ENCODE measurements at regions not wholly inside any gene's neighbourhood (a gene's known extent, or its start where the extent isn't known, plus 50 kb on each side); places are given as distances from the start of the nearest gene placed in this dataset.

GRCh38 chr17:77326636-77327035 is 185.9 kb downstream of the SEC14L1 start:
- CTCF ChIA-PET (ENCODE audit: low intra/inter-chr PET ratio), result no interaction called here
- no TSS peak for BruUV-seq (replicated peaks)
- TF ChIP-seq PCBP1 (IDR thresholded peaks at IDR 0.05; ENCODE audit: low read depth, low read length, poor library complexity, severe bottlenecking) (no peak), ZNF212 (CRISPR knock-in tag; IDR thresholded peaks at IDR 0.05) (no peak), MITF (IDR thresholded peaks at IDR 0.05) (no peak), ZNF655 (CRISPR knock-in tag; IDR thresholded peaks at IDR 0.05) (no peak), ZHX1 (conservative IDR thresholded peaks at IDR 0.05; ENCODE audit: low read length) (no peak), ZFPM2 (CRISPR knock-in tag; IDR thresholded peaks at IDR 0.05) (no peak), STAT5B (CRISPR knock-in tag; IDR thresholded peaks at IDR 0.05) (no peak), SRSF7 (optimal IDR thresholded peaks at IDR 0.05; ENCODE audit: low read depth, low read length) (no peak)
- in situ Hi-C loops (cut with MboI), result no loop called here
- Histone ChIP-seq H2AFZ (ENCODE audit: low read depth, low read length) (no peak overlapping the region), H4K20me1 (replicated peaks; ENCODE audit: control insufficient read depth, insufficient read depth, low read length) (peaks cover 58% of the 10 kb centered on the region), H3K79me2 (ENCODE audit: control insufficient read depth, insufficient read depth, low read length) (peaks cover 90% of the 10 kb centered on the region), H3K27me3 (ENCODE audit: control insufficient read depth in 2 of 2, insufficient read depth in 2 of 2, low read length in 2 of 2) (no peaks in the 10 kb centered on the region), H3K27ac (ENCODE audit: extremely low read depth, low read depth, low read length) (no peak overlapping the region), H3K4me2 (ENCODE audit: insufficient read depth, low read length) (no peak overlapping the region), H3K9me3 (replicated peaks; ENCODE audit: control insufficient read depth, insufficient read depth, low read depth, low read length) (no peaks in the 10 kb centered on the region), H3K4me1 (replicated peaks in 1 of 2; ENCODE audit: control insufficient read depth in 2 of 2, insufficient read depth in 2 of 2, low read length in 2 of 2) (peaks cover 35 to 76% of the 10 kb centered on the region in 2 experiments), H3K9me1 (ENCODE audit: control insufficient read depth, insufficient read depth, low read length) (peaks cover 7% of the 10 kb centered on the region), H3K36me3 (ENCODE audit: control insufficient read depth, insufficient read depth, low read length) (peaks cover 21% of the 10 kb centered on the region; the same call in 1 of the 3 replicates), H3K9ac (ENCODE audit: insufficient read depth in 1 of 2, low read depth in 2 of 2, low read length in 2 of 2) (no peak overlapping the region), H3K4me3 (no peak overlapping the region)
- intact Hi-C loops (cut with micrococcal nuclease), result no loop called here
- 93% methylated on average over 7 of the region's 7 CpGs for WGBS (ENCODE audit: insufficient coverage, low coverage, missing lambda C conversion rate)
- ATAC-seq, result no peak
- POLR2A ChIA-PET, result interaction anchor here (0.5 to 0.6 kb wide), 3 partner anchors 229 to 1015 kb away, joined by 3 read pairs; no protein-coding TSS in a partner anchor
- no peak for FAIRE-seq
- DNase-seq (ENCODE audit: extremely low read depth in 1 of 4, low spot score in 3 of 4), result no peak
